Liver (tissue), 8 donors: ENCODE measurements at regions not wholly inside any gene's neighbourhood (a gene's known extent, or its start where the extent isn't known, plus 50 kb on each side); places are given as distances from the start of the nearest gene placed in this dataset.

ENCODE experiments used
- DNase-seq: peaks from one replicate; pipeline ENCODE4 v3.0.0-alpha.2; 2017; ENCODE audit warnings: low spot score
- H3K27ac ChIP-seq, 2 donors: one replicate each; pipeline ENCODE4 v1.7.0; 2013; ENCODE audit warnings: inconsistent platforms in 2 of 2, low read length in 2 of 2, control low read depth in 1 of 2, low read depth in 1 of 2, mild to moderate bottlenecking in 1 of 2
- H3K27me3 ChIP-seq, 4 donors: one replicate each; pipeline versions ENCODE4 v1.6.1 to v1.7.0; 2013; ENCODE audit warnings: low read length in 3 of 4, inconsistent platforms in 1 of 4, mild to moderate bottlenecking in 1 of 4, moderate library complexity in 1 of 4; ENCODE audit not compliant: control insufficient read depth in 4 of 4, insufficient read depth in 4 of 4
- H3K36me3 ChIP-seq, 4 donors: one replicate each; pipeline versions ENCODE4 v1.6.1 to v1.7.0; 2013; ENCODE audit warnings: low read length in 3 of 4, mild to moderate bottlenecking in 3 of 4, low read depth in 1 of 4, moderate library complexity in 1 of 4; ENCODE audit not compliant: control insufficient read depth in 4 of 4, insufficient read depth in 3 of 4
- H3K4me1 ChIP-seq, 4 donors: one replicate each; pipeline versions ENCODE4 v1.6.1 to v1.7.0; 2013; ENCODE audit warnings: low read length in 3 of 4, mild to moderate bottlenecking in 3 of 4, moderate library complexity in 1 of 4; ENCODE audit not compliant: control insufficient read depth in 4 of 4, insufficient read depth in 4 of 4
- H3K4me3 ChIP-seq, 3 donors: one replicate each; pipeline versions ENCODE4 v1.6.1 to v1.7.0; 2013; ENCODE audit warnings: low read length in 3 of 3, control low read depth in 1 of 3, low read depth in 1 of 3, mild to moderate bottlenecking in 1 of 3
- H3K9ac ChIP-seq, 2 donors: one replicate each; pipeline ENCODE4 v1.7.0; 2013; ENCODE audit warnings: low read length in 2 of 2, mild to moderate bottlenecking in 2 of 2, moderate library complexity in 2 of 2, control low read depth in 1 of 2, low read depth in 1 of 2
- H3K9me3 ChIP-seq, 4 donors: one replicate each; pipeline versions ENCODE4 v1.6.1 to v1.7.0; 2013; ENCODE audit warnings: low read length in 3 of 4; ENCODE audit not compliant: control insufficient read depth in 4 of 4
- FOXA2 ChIP-seq: IDR thresholded peaks from 2 replicates; pipeline ENCODE4 v1.6.1; 2016; ENCODE audit warnings: antibody characterized with exemption
- GABPA ChIP-seq, 2 donors: IDR thresholded peaks in 1 of 2; conservative IDR thresholded peaks in 1 of 2; 2 replicates each; pipeline ENCODE4 v1.6.1; 2016; ENCODE audit warnings: antibody characterized with exemption in 2 of 2, mild to moderate bottlenecking in 1 of 2, moderate library complexity in 1 of 2
- HNF4A ChIP-seq, 2 donors: conservative IDR thresholded peaks; 2 replicates each; pipeline ENCODE4 v1.6.1; 2016; ENCODE audit warnings: antibody characterized with exemption in 2 of 2, mild to moderate bottlenecking in 2 of 2
- JUND ChIP-seq, 2 donors: IDR thresholded peaks; 2 replicates each; pipeline ENCODE4 v1.6.1; 2016; ENCODE audit warnings: antibody characterized with exemption in 2 of 2
- NR2F2 ChIP-seq: IDR thresholded peaks from 2 replicates; pipeline ENCODE4 v1.6.1; 2016; ENCODE audit warnings: antibody characterized with exemption
- RAD21 ChIP-seq, 2 donors: IDR thresholded peaks; 2 replicates each; pipeline ENCODE4 v1.6.1; 2016; ENCODE audit warnings: antibody characterized with exemption in 2 of 2, mild to moderate bottlenecking in 2 of 2
- SP1 ChIP-seq: IDR thresholded peaks from 2 replicates; pipeline ENCODE4 v1.6.1; 2018; ENCODE audit warnings: antibody characterized with exemption, mild to moderate bottlenecking
- TAF1 ChIP-seq: conservative IDR thresholded peaks from 2 replicates; pipeline ENCODE4 v1.6.1; 2016; ENCODE audit warnings: antibody characterized with exemption, mild to moderate bottlenecking
- YY1 ChIP-seq: IDR thresholded peaks from 2 replicates; pipeline ENCODE4 v1.6.1; 2016; ENCODE audit warnings: antibody characterized with exemption, mild to moderate bottlenecking
- WGBS: extraction: QIAGEN DNeasy Blood & Tissue Kit; methylation state at CpG from one replicate; pipeline ENCODE4 v1.1.7; 2013; 5-methylcytosine and 5-hydroxymethylcytosine counted together
- TF ChIP-seq, protein P1 (sequence below): IDR thresholded peaks from 2 replicates; pipeline ENCODE4 v1.6.1; 2016; ENCODE audit warnings: antibody characterized with exemption, mild to moderate bottlenecking
- TF ChIP-seq, protein P2 (sequence below): fragments of 150-350 bp; IDR thresholded peaks from 2 replicates; pipeline ENCODE4 v1.5.1; 2017; ENCODE audit warnings: improper control_type of control experiment, low read depth, low read length; ENCODE audit not compliant: missing input control
- TF ChIP-seq, protein P3 (sequence below): IDR thresholded peaks from 2 replicates; pipeline ENCODE4 v1.6.1; 2016; ENCODE audit warnings: antibody characterized with exemption
- TF ChIP-seq, protein P4 (sequence below): IDR thresholded peaks from 2 replicates; pipeline ENCODE4 v1.6.1; 2016; ENCODE audit warnings: antibody characterized with exemption
- donor health status: healthy.
- donor health status: healthy.
- donor health status: healthy.
- donor health status: healthy.
- donor health status: healthy.

DNA sequence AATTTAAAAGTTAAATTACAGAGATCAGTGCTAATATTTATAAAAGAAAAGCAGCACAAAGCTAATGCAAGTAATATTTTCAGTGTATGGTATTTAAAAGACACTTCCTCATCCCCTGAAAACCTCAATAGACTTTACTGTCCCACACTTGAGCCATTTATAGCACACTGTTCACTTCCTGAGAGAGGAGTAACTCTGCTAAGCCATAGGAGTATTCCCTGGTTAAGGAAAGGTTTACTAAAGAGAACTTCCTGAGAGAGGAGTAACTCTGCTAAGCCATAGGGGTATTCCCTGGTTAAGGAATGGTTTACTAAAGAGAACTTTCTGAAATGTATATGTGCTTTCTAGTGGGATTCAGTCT lies 159.4 kb downstream of the NHLRC3 start (continued):
- TF ChIP-seq, protein P1, sequence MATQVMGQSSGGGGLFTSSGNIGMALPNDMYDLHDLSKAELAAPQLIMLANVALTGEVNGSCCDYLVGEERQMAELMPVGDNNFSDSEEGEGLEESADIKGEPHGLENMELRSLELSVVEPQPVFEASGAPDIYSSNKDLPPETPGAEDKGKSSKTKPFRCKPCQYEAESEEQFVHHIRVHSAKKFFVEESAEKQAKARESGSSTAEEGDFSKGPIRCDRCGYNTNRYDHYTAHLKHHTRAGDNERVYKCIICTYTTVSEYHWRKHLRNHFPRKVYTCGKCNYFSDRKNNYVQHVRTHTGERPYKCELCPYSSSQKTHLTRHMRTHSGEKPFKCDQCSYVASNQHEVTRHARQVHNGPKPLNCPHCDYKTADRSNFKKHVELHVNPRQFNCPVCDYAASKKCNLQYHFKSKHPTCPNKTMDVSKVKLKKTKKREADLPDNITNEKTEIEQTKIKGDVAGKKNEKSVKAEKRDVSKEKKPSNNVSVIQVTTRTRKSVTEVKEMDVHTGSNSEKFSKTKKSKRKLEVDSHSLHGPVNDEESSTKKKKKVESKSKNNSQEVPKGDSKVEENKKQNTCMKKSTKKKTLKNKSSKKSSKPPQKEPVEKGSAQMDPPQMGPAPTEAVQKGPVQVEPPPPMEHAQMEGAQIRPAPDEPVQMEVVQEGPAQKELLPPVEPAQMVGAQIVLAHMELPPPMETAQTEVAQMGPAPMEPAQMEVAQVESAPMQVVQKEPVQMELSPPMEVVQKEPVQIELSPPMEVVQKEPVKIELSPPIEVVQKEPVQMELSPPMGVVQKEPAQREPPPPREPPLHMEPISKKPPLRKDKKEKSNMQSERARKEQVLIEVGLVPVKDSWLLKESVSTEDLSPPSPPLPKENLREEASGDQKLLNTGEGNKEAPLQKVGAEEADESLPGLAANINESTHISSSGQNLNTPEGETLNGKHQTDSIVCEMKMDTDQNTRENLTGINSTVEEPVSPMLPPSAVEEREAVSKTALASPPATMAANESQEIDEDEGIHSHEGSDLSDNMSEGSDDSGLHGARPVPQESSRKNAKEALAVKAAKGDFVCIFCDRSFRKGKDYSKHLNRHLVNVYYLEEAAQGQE, result no peak
- TF ChIP-seq, protein P2, sequence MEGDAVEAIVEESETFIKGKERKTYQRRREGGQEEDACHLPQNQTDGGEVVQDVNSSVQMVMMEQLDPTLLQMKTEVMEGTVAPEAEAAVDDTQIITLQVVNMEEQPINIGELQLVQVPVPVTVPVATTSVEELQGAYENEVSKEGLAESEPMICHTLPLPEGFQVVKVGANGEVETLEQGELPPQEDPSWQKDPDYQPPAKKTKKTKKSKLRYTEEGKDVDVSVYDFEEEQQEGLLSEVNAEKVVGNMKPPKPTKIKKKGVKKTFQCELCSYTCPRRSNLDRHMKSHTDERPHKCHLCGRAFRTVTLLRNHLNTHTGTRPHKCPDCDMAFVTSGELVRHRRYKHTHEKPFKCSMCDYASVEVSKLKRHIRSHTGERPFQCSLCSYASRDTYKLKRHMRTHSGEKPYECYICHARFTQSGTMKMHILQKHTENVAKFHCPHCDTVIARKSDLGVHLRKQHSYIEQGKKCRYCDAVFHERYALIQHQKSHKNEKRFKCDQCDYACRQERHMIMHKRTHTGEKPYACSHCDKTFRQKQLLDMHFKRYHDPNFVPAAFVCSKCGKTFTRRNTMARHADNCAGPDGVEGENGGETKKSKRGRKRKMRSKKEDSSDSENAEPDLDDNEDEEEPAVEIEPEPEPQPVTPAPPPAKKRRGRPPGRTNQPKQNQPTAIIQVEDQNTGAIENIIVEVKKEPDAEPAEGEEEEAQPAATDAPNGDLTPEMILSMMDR, result no peak
- no peak for TF ChIP-seq JUND (IDR thresholded peaks at IDR 0.05)
- TF ChIP-seq GABPA (IDR thresholded peaks at IDR 0.05 in 1 of 2, conservative IDR thresholded peaks at IDR 0.05 in 1 of 2), result no peak
- TF ChIP-seq FOXA2, result no peak
- no peak for TF ChIP-seq TAF1
- TF ChIP-seq RAD21 (IDR thresholded peaks at IDR 0.05), result no peak
- TF ChIP-seq, protein P3, sequence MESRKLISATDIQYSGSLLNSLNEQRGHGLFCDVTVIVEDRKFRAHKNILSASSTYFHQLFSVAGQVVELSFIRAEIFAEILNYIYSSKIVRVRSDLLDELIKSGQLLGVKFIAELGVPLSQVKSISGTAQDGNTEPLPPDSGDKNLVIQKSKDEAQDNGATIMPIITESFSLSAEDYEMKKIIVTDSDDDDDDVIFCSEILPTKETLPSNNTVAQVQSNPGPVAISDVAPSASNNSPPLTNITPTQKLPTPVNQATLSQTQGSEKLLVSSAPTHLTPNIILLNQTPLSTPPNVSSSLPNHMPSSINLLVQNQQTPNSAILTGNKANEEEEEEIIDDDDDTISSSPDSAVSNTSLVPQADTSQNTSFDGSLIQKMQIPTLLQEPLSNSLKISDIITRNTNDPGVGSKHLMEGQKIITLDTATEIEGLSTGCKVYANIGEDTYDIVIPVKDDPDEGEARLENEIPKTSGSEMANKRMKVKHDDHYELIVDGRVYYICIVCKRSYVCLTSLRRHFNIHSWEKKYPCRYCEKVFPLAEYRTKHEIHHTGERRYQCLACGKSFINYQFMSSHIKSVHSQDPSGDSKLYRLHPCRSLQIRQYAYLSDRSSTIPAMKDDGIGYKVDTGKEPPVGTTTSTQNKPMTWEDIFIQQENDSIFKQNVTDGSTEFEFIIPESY, result no peak
- TF ChIP-seq HNF4A (conservative IDR thresholded peaks at IDR 0.05), result no peak

DNA sequence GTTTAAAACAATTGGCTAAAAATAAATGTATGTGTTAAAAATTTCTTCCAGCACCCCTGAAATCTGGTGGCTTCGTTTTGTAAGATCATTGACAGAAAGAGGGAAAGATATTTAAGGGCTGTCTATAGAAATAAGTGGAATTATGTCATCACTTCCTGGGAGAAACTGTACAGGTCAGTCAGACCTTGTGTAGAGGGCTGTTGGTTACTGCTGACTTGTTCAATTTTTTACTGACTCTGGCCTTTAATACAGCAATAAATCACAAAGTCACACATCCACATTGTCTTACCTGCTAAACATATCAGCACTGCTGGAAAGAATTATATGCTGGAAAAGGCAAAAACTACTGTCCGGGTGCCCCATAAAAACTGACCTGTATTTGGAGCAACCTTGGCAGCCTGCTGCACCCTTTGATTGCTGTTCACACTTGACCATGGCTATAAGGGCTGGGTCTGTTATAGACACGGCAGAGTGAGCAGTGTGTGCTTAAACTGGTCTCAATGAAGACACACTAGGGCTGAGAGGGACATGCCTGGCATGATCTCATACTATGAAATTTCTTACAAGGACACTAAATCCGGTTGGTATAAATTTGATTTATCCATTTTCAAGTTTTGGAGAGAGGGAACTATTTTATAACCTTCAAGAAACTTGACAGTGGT lies 162.1 kb downstream of the NHLRC3 start:
- WGBS, result 69% methylated on average over 4 of the region's 4 CpGs
- H3K27ac ChIP-seq, result no peak overlapping the region

More for the DNA sequence above, 162.1 kb downstream of the NHLRC3 start:
- Histone ChIP-seq H3K4me3 (no peak overlapping the region), H3K9me3 (no peaks in the 10 kb centered on the region), H3K27me3 (no peaks in the 10 kb centered on the region), H3K4me1 (no peaks in the 10 kb centered on the region), H3K9ac (no peak overlapping the region), H3K36me3 (no peaks in the 10 kb centered on the region)
- TF ChIP-seq YY1 (no peak), TAF1 (no peak), NR2F2 (no peak), RAD21 (IDR thresholded peaks at IDR 0.05) (no peak), FOXA2 (no peak), SP1 (no peak), HNF4A (conservative IDR thresholded peaks at IDR 0.05) (no peak)
- TF ChIP-seq, protein P3, result no peak
- TF ChIP-seq, protein P4, sequence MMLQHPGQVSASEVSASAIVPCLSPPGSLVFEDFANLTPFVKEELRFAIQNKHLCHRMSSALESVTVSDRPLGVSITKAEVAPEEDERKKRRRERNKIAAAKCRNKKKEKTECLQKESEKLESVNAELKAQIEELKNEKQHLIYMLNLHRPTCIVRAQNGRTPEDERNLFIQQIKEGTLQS, result no peak
- TF ChIP-seq, protein P2, result no peak
- DNase-seq, result no peak
